ENCODE measurements at regions not wholly inside any gene's neighbourhood (a gene's known extent, or its start where the extent isn't known, plus 50 kb on each side); places are given as distances from the start of the nearest gene placed in this dataset.

GRCh38 chr7:49703337-49703736 lies 70.1 kb upstream of the VWC2 start:
- TF ChIP-seq CTCF (conservative IDR thresholded peaks at IDR 0.05) = no peak
- no peak for TF ChIP-seq ZFX (IDR thresholded peaks at IDR 0.05)

All from C4-2B (cell line).